Stimulated activated CD4-positive, alpha-beta T cell treated with anti-CD3 and anti-CD28 coated beads, Interleukin-1b, Interleukin-23, amount 100 ng/mL, for 4 hours (primary cell): ENCODE measurements at regions not wholly inside any gene's neighbourhood (a gene's known extent, or its start where the extent isn't known, plus 50 kb on each side); places are given as distances from the start of the nearest gene placed in this dataset.
"Not testable (repeated sequence)": the region's sequence is repeated elsewhere in the genome, so short reads cannot be mapped to it uniquely, and the experiment has no call there.

Experiments
- DNase-seq, 2 donors: peaks; one replicate each; pipeline ENCODE4 v3.0.0-alpha.2; 2020; ENCODE audit warnings: low read depth in 2 of 2

DNA sequence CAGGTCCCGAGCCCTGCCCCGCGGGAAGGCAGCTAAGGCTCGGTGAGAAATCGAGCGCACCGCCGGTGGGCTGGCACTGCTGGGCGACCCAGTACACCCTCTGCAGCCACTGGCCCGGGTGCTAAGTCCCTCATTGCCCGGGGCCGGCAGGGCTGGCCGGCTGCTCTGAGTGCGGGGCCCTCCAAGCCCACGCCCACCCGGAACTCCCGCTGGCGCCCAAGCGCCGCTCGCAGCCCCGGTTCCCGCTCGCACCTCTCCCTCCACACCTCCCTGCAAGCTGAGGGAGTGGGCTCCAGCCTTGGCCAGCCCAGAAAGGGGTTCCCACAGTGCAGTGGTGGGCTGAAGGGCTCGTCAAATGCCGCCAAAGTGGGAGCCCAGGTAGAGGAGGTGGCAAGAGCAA lies 63.2 kb upstream of the IER3 start:
- DNase-seq: not testable (repeated sequence)

DNA sequence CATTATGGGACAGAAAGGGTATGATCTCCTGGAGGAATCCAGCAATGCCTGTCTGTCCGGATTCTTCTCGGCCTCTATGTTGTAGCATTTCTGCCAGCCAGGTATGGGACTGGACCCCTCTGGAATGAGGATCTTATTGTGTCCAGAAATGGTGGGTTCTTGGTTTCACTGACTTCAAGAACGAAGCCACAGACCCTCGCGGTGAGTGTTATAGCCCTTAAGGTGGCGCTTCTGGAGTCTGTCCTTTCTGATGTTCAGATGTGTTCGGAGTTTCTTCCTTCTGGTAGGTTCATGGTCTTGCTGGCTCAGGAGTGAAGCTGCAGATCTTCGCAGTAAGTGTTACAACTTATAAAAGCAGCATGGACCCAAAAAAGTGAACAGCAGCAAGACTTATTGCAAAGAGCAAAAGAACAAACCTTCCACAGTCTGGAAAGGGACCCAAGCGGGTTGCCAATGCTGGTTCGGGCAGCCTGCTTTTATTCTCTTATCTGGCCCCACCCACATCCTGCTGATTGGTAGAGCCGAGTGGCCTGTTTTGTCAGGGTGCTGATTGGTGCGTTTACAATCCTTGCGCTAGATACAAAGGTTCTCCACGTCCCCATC lies 62.3 kb upstream of the IER3 start:
- no peak for DNase-seq

GRCh38 chr6:30804333-30804732 lies 60.0 kb upstream of the IER3 start:
- DNase-seq: no peak

DNA sequence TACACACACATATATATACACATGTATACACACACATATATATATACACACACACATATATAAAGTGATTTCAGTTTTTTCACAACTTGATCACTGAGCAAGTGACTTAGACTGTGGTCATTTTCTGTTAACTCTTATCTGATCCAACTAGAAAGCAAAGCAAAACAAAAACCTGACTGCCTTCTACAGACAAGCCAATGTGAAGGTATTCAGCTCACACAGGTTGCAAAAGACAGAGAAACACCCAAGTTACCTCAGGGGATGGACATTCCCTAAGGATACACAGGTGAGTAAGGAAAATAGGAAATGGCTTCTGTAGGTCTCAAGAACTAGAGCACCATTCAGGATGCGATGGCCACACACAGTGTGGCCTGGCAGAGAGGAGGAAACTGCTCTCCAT lies 58.4 kb upstream of the IER3 start:
- DNase-seq: no peak

- no peak for DNase-seq
Measured at GRCh38 chr6:30801950-30802349, 57.6 kb upstream of the IER3 start.

- no peak for DNase-seq
Measured at GRCh38 chr6:30800871-30801270, 56.5 kb upstream of the IER3 start.

- no peak for DNase-seq
Measured at GRCh38 chr6:30799210-30799609, 54.9 kb upstream of the IER3 start.

DNA sequence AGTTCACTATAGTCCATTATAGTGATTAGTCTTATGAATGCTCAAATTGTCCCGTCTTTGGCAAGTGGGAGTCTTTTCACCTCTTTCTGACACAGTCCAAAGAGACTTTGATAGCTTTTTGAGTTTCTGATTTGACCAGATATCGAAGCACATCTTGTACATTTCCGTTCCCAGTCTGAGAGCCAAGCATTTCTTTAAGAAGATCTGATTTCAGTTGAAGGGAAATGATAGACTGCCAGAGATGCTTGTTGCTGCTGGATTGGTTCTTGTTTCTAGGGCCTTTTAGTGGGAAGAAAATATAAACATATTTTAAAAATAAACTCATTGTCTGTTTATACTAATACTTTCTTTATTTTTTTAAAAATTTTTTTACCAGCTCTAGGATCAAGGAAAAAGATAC lies 54.1 kb upstream of the IER3 start:
- no peak for DNase-seq

- DNase-seq: no peak
Measured at GRCh38 chr6:30795549-30796293, 51.4 kb upstream of the IER3 start.
